SU-DHL-6 (cell line): ENCODE measurements at regions not wholly inside any gene's neighbourhood (a gene's known extent, or its start where the extent isn't known, plus 50 kb on each side); places are given as distances from the start of the nearest gene placed in this dataset.

ENCODE experiments used
- EZH2phosphoT487 ChIP-seq: fragments of 200-600 bp; sonication (generic), shearing (Covaris generic); conservative IDR thresholded peaks from 2 replicates; pipeline ENCODE4 v1.6.1; 2018; ENCODE audit warnings: mild to moderate bottlenecking, antibody characterized with exemption, low read length, moderate library complexity, mixed read lengths
- TF ChIP-seq, protein P1 (sequence below): fragments of 200-600 bp; sonication (generic); IDR thresholded peaks from one replicate; pipeline ENCODE4 v1.5.1; 2017; ENCODE audit warnings: antibody characterized with exemption, mild to moderate bottlenecking, low read length, moderate library complexity; ENCODE audit not compliant: insufficient read depth, poor library complexity, severe bottlenecking

- TF ChIP-seq, protein P1, sequence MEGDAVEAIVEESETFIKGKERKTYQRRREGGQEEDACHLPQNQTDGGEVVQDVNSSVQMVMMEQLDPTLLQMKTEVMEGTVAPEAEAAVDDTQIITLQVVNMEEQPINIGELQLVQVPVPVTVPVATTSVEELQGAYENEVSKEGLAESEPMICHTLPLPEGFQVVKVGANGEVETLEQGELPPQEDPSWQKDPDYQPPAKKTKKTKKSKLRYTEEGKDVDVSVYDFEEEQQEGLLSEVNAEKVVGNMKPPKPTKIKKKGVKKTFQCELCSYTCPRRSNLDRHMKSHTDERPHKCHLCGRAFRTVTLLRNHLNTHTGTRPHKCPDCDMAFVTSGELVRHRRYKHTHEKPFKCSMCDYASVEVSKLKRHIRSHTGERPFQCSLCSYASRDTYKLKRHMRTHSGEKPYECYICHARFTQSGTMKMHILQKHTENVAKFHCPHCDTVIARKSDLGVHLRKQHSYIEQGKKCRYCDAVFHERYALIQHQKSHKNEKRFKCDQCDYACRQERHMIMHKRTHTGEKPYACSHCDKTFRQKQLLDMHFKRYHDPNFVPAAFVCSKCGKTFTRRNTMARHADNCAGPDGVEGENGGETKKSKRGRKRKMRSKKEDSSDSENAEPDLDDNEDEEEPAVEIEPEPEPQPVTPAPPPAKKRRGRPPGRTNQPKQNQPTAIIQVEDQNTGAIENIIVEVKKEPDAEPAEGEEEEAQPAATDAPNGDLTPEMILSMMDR: no peak
- TF ChIP-seq EZH2phosphoT487: no peak
Measured at GRCh38 chr3:59595830-59596229, 546.0 kb upstream of the CFAP20DC start.
